HCEC 1CT (cell line): ENCODE measurements at regions not wholly inside any gene's neighbourhood (a gene's known extent, or its start where the extent isn't known, plus 50 kb on each side); places are given as distances from the start of the nearest gene placed in this dataset.

ENCODE experiments used
- DNase-seq: peaks from one replicate; pipeline ENCODE4 v3.0.0-alpha.2; 2017

- DNase-seq = no peak
Measured at GRCh38 chr1:11373895-11374747, 101.1 kb downstream of the UBIAD1 start.

GRCh38 chr1:11374748-11375110 lies 101.7 kb downstream of the UBIAD1 start:
- DNase-seq = no peak

- DNase-seq = no peak
Measured at GRCh38 chr1:11377001-11377583, 101.9 kb upstream of the DISP3 start.

GRCh38 chr1:11377954-11378353 lies 101.0 kb upstream of the DISP3 start:
- DNase-seq = no peak

GRCh38 chr1:11379851-11380250 lies 99.1 kb upstream of the DISP3 start:
- DNase-seq = no peak

- no peak for DNase-seq
Measured at GRCh38 chr1:11380500-11380899, 98.5 kb upstream of the DISP3 start.

GRCh38 chr1:11383553-11384169 lies 95.3 kb upstream of the DISP3 start:
- no peak for DNase-seq

- DNase-seq = peak; percentile 62
Measured at GRCh38 chr1:11384170-11384554, 94.8 kb upstream of the DISP3 start.

GRCh38 chr1:11387829-11388228 lies 91.1 kb upstream of the DISP3 start:
- no peak for DNase-seq

GRCh38 chr1:11388617-11389016 lies 90.3 kb upstream of the DISP3 start:
- no peak for DNase-seq

GRCh38 chr1:11391327-11391726 lies 87.6 kb upstream of the DISP3 start:
- DNase-seq = no peak

GRCh38 chr1:11391886-11392285 lies 87.1 kb upstream of the DISP3 start:
- DNase-seq = no peak

GRCh38 chr1:11394592-11395245 lies 84.2 kb upstream of the DISP3 start:
- DNase-seq = no peak

- no peak for DNase-seq
Measured at GRCh38 chr1:11395616-11396015, 83.3 kb upstream of the DISP3 start.

- DNase-seq = no peak
Measured at GRCh38 chr1:11397151-11397901, 81.6 kb upstream of the DISP3 start.

- DNase-seq = no peak
Measured at GRCh38 chr1:11399250-11399649, 79.7 kb upstream of the DISP3 start.

- no peak for DNase-seq
Measured at GRCh38 chr1:11400155-11400554, 78.8 kb upstream of the DISP3 start.

GRCh38 chr1:11400567-11400966 lies 78.4 kb upstream of the DISP3 start:
- no peak for DNase-seq

GRCh38 chr1:11406845-11407244 lies 72.1 kb upstream of the DISP3 start:
- no peak for DNase-seq

GRCh38 chr1:11407301-11407994 lies 71.5 kb upstream of the DISP3 start:
- DNase-seq = no peak

- no peak for DNase-seq
Measured at GRCh38 chr1:11412141-11412540, 66.8 kb upstream of the DISP3 start.

GRCh38 chr1:11413986-11414391 lies 65.0 kb upstream of the DISP3 start:
- DNase-seq = no peak
